Esophagus muscularis mucosa (tissue), 4 donors: ENCODE measurements at regions not wholly inside any gene's neighbourhood (a gene's known extent, or its start where the extent isn't known, plus 50 kb on each side); places are given as distances from the start of the nearest gene placed in this dataset.

Experiments
- DNase-seq: peaks from one replicate; pipeline ENCODE4 v3.0.0-alpha.2; 2017; ENCODE audit errors: extremely low spot score
- H3K27ac ChIP-seq, 4 donors: fragments of 200-600 bp; sonication (generic); replicated peaks in 1 of 4; 1 replicate in 3 of 4; 2 replicates in 1 of 4; pipeline ENCODE4 v1.5.1; 2016 to 2019; ENCODE audit warnings: mild to moderate bottlenecking in 1 of 4
- H3K27me3 ChIP-seq, 4 donors: fragments of 200-600 bp; sonication (generic); one replicate each; pipeline versions ENCODE4 v1.5.1 to v1.6.0; 2016 to 2019
- H3K36me3 ChIP-seq, 4 donors: fragments of 200-600 bp; sonication (generic); one replicate each; pipeline ENCODE4 v1.5.1; 2016 to 2019
- H3K4me1 ChIP-seq, 4 donors: fragments of 200-600 bp; sonication (generic); one replicate each; pipeline ENCODE4 v1.5.1; 2016 to 2019
- H3K4me3 ChIP-seq, 4 donors: fragments of 200-600 bp; sonication (generic); 1 replicate in 2 of 4; 2 replicates in 2 of 4; pipeline ENCODE4 v1.5.1; 2016 to 2019; ENCODE audit warnings: mild to moderate bottlenecking in 4 of 4, moderate library complexity in 1 of 4
- H3K9me3 ChIP-seq, 4 donors: fragments of 200-600 bp; sonication (generic); 1 replicate in 3 of 4; 2 replicates in 1 of 4; pipeline ENCODE4 v1.5.1; 2016 to 2019
- CTCF ChIP-seq, 3 experiments: fragments of 200-600 bp in 2 of 3; fragments of 450-650 bp in 1 of 3; sonication (generic) in 2 of 3; IDR thresholded peaks; one replicate each; pipeline ENCODE4 v1.5.1; 2017 to 2019; ENCODE audit warnings: antibody characterized with exemption in 3 of 3, mild to moderate bottlenecking in 2 of 3, moderate library complexity in 1 of 3
- EP300 ChIP-seq: sonication (generic); formaldehyde crosslinking; IDR thresholded peaks from one replicate; pipeline ENCODE4 v1.6.1; 2017; ENCODE audit warnings: antibody characterized with exemption
- POLR2A ChIP-seq: fragments of 450-650 bp; IDR thresholded peaks from one replicate; pipeline ENCODE4 v1.6.1; 2017; ENCODE audit warnings: antibody characterized with exemption, moderate library complexity, mild to moderate bottlenecking, low read depth
- POLR2AphosphoS5 ChIP-seq, 2 donors: sonication (generic); formaldehyde crosslinking; IDR thresholded peaks; one replicate each; pipeline ENCODE4 v1.6.1; 2017; ENCODE audit warnings: antibody characterized with exemption in 2 of 2
- WGBS: methylation state at CpG from one replicate; pipeline ENCODE4 v1.1.5; 2018; 5-methylcytosine and 5-hydroxymethylcytosine counted together
- intact Hi-C: fragments of 100-400 bp; cut with DNase I; formaldehyde crosslinking; loops from one replicate; pipeline ENCODE4 v1.15.1; 2023
- small RNA-seq, 3 donors: library from RNA; depleted of rRNA; stranded (forward); fragments of <200 nt; gene quantifications; one replicate each; pipeline ENCODE3, GENCODE V24; 2016

DNA sequence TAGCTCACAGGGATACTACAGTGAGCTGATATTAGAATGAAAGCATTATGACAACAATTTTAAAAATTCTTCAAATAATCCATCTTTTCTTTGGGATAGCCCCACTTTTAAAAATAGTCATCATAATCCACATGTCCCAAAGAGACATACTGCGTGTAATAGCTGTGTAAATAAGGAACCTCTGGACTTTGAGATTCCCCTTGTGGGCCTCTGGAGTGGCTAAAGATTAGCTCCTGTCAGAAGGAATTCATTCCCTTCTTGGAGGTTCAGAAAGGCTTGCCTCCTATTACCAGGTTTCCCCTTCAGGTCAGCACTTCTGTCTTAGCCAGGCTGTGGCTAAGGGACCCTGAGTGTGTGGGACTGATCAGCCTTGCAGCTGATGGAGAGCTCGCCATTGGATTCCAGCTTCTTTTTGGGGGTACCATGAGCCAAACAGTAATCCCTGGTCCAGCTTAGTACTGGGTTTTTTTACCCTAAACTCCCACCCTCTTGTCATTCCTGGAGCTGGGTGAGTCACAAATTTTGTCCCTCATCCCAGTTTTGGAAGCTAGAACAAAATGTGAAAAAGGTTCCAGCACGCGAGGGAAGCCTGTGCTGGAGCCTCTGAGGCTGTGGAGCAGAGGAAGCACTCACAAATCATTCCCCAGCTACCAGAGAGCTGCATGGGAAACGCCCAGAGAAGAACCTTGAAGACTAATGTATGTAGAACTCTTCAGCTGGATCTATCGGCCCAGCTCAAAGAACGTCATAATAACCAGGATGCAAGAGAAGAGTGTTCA lies 96.7 kb downstream of the RNASEH2B start:
- TF ChIP-seq CTCF (IDR thresholded peaks at IDR 0.05) (no peak), EP300 (no peak), POLR2AphosphoS5 (IDR thresholded peaks at IDR 0.05) (no peak), POLR2A (no peak)
- Histone ChIP-seq H3K27ac (peak overlapping the region in 1 of 4 donors; percentile 47), H3K27me3 (no peaks in the 10 kb centered on the region), H3K4me3 (no peak overlapping the region), H3K36me3 (no peaks in the 10 kb centered on the region), H3K4me1 (no peaks in the 10 kb centered on the region), H3K9me3 (no peaks in the 10 kb centered on the region)
- whole genome bisulfite sequencing: 77% methylated on average over 7 of the region's 7 CpGs
- peak; percentile 92 for DNase-seq
- intact Hi-C loops: no loop called here

Small RNAs in the stretch of these regions (small RNA-seq; reads per million reads assigned to genes)
- 0 reads per million in 3 donors for gene RNA5SP29
